OCI-LY3 (cell line): ENCODE measurements at regions not wholly inside any gene's neighbourhood (a gene's known extent, or its start where the extent isn't known, plus 50 kb on each side); places are given as distances from the start of the nearest gene placed in this dataset.

Experiments used
- H2AFZ ChIP-seq: fragments of 200-600, 300-600 bp; shearing (Covaris generic); 2 replicates; pipeline ENCODE4 v1.6.0; 2014; ENCODE audit warnings: antibody characterized with exemption, low read depth, low read length
- H3K27ac ChIP-seq: fragments of 200-600, 300-600 bp; sonication (generic); 2 replicates; pipeline ENCODE4 v1.5.1; 2014; ENCODE audit warnings: mild to moderate bottlenecking, low read length, moderate library complexity, mixed read lengths
- H3K27me3 ChIP-seq: fragments of 200-600, 300-600 bp; sonication (generic); 2 replicates; pipeline ENCODE4 v1.6.1; 2014; ENCODE audit warnings: low read depth, low read length, mixed read lengths
- H3K36me3 ChIP-seq: fragments of 200-600, 300-600 bp; sonication (generic); replicated peaks from 2 replicates; pipeline ENCODE3; 2014; ENCODE audit warnings: low read depth, low read length, mixed read lengths
- H3K4me1 ChIP-seq: fragments of 300-600, 200-600 bp; sonication (generic); 2 replicates; pipeline ENCODE4 v1.6.1; 2014; ENCODE audit warnings: low read length, mixed read lengths
- H3K4me2 ChIP-seq: fragments of 200-600, 300-600 bp; sonication (generic); 2 replicates; pipeline ENCODE4 v1.6.1; 2014; ENCODE audit warnings: low read length, mixed read lengths
- H3K4me3 ChIP-seq: fragments of 300-600, 200-600 bp; sonication (generic); 2 replicates; pipeline ENCODE4 v1.5.1; 2014; ENCODE audit warnings: antibody characterized with exemption, mild to moderate bottlenecking, low read length, moderate library complexity
- H3K79me2 ChIP-seq: fragments of 300-600, 200-600 bp; shearing (Covaris generic); 2 replicates; pipeline ENCODE4 v1.6.1; 2014; ENCODE audit warnings: mild to moderate bottlenecking, low read length, mixed read lengths
- H3K9ac ChIP-seq: fragments of 300-600, 200-600 bp; shearing (Covaris generic); 2 replicates; pipeline ENCODE4 v1.6.0; 2014; ENCODE audit warnings: mild to moderate bottlenecking, low read length, moderate library complexity
- H3K9me3 ChIP-seq: fragments of 200-600, 300-600 bp; shearing (Covaris generic); 2 replicates; pipeline ENCODE4 v1.6.1; 2014; ENCODE audit warnings: low read length, mixed read lengths; ENCODE audit not compliant: insufficient read depth
- H4K20me1 ChIP-seq: fragments of 200-600, 300-600 bp; sonication (generic); 2 replicates; pipeline ENCODE4 v1.6.1; 2016; ENCODE audit warnings: low read length, mixed read lengths; ENCODE audit not compliant: insufficient read depth
- EZH2phosphoT487 ChIP-seq: fragments of 200-600 bp; shearing (Covaris generic); IDR thresholded peaks from 2 replicates; pipeline ENCODE4 v1.6.1; 2018; ENCODE audit warnings: antibody characterized with exemption, mixed run types, low read depth
- TF ChIP-seq, protein P1 (sequence below): fragments of 200-600, 300-600 bp; sonication (generic); IDR thresholded peaks from 2 replicates; pipeline ENCODE4 v1.5.1; 2014; ENCODE audit warnings: antibody characterized with exemption, low read length, low read depth

DNA sequence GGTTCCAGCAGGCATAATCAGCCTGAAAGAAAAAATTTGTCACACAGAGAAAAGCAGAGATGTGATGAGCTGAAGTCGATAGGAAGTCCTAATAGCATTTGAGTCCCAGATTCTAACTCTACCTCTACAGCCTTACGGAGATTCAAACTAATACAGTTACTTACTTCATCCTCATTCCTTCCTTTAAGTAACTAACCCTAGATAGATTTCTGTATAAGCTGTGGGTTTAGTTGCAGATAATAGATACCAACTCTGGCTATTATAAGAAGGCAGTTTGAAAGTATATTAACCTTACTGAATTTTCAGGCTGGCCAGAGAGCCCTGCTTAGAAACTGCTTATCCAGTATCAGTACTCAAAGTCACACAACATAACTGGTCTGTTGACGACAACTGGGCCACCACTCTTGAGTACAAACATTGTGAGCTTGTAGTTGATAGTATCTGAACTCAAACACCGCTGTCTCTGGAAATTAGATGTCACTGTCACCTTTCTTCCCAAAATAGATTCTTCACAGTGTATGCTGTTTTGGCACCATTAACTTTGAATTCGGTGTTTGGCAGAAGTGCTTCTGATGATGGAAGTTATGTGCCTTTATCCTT lies 484.3 kb downstream of the DIPK2A start:
- H3K4me3 ChIP-seq, result no peak overlapping the region
- H3K4me1 ChIP-seq, result peaks cover 4% of the 10 kb centered on the region; the same call in 1 of the 2 replicates
- H3K9ac ChIP-seq, result no peak overlapping the region
- no peaks in the 10 kb centered on the region for H3K9me3 ChIP-seq
- no peak for TF ChIP-seq EZH2phosphoT487
- TF ChIP-seq, protein P1, sequence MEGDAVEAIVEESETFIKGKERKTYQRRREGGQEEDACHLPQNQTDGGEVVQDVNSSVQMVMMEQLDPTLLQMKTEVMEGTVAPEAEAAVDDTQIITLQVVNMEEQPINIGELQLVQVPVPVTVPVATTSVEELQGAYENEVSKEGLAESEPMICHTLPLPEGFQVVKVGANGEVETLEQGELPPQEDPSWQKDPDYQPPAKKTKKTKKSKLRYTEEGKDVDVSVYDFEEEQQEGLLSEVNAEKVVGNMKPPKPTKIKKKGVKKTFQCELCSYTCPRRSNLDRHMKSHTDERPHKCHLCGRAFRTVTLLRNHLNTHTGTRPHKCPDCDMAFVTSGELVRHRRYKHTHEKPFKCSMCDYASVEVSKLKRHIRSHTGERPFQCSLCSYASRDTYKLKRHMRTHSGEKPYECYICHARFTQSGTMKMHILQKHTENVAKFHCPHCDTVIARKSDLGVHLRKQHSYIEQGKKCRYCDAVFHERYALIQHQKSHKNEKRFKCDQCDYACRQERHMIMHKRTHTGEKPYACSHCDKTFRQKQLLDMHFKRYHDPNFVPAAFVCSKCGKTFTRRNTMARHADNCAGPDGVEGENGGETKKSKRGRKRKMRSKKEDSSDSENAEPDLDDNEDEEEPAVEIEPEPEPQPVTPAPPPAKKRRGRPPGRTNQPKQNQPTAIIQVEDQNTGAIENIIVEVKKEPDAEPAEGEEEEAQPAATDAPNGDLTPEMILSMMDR, result no peak
- H4K20me1 ChIP-seq, result no peaks in the 10 kb centered on the region
- no peaks in the 10 kb centered on the region for H3K36me3 ChIP-seq
- no peak overlapping the region for H3K27ac ChIP-seq
- no peak overlapping the region for H3K4me2 ChIP-seq
- H2AFZ ChIP-seq, result no peak overlapping the region
- H3K27me3 ChIP-seq, result no peaks in the 10 kb centered on the region
- no peaks in the 10 kb centered on the region for H3K79me2 ChIP-seq

DNA sequence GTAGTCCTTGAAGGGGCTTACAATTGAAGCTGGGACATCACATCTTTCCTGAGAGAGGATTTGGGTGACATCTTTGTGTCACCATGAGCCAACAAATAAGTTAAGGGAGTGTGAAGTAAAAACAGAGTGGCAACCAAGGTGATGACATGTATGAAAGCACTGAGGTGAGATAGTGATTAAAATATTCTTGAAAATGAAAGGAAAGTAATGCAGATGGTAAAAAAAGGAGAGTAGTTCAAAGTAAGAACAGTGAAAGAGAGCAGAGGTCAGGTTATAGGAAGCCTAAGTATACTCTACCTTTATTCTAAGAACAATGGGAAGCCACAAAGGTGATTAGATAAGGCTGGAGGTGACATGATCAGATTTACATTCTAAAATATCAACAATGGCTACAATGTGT lies 486.1 kb downstream of the DIPK2A start:
- Histone ChIP-seq H3K79me2 (no peaks in the 10 kb centered on the region), H3K4me3 (no peak overlapping the region), H3K36me3 (no peaks in the 10 kb centered on the region), H3K27ac (no peak overlapping the region), H4K20me1 (no peaks in the 10 kb centered on the region), H3K9ac (no peak overlapping the region), H3K27me3 (no peaks in the 10 kb centered on the region), H3K4me1 (peaks cover 8% of the 10 kb centered on the region), H3K9me3 (no peaks in the 10 kb centered on the region), H2AFZ (no peak overlapping the region), H3K4me2 (no peak overlapping the region)
- TF ChIP-seq EZH2phosphoT487, result no peak

DNA sequence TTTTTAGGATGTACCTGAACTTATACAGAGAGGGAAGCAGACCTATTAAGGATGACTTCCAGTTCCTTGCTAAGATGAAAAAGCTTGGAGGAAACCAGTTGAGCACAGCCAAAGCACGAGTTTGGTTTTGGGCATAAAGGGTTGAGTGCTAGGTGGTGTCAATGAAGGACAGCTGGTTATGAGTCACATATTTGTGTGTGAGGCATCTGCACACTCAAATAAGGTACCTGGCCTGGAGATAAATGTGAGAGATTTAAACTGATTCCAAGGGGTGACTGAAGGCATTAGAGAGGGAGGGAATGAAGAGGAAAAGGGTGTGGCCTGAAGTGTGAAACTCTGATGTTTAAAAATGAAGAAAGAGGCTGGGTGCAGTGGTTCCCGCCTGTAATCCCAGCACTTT lies 486.7 kb downstream of the DIPK2A start:
- Histone ChIP-seq H3K9ac (no peak overlapping the region), H3K27me3 (no peaks in the 10 kb centered on the region), H4K20me1 (no peaks in the 10 kb centered on the region), H2AFZ (no peak overlapping the region), H3K9me3 (no peaks in the 10 kb centered on the region), H3K4me2 (no peak overlapping the region), H3K27ac (no peak overlapping the region), H3K4me1 (peaks cover 14% of the 10 kb centered on the region), H3K79me2 (no peaks in the 10 kb centered on the region), H3K36me3 (no peaks in the 10 kb centered on the region), H3K4me3 (no peak overlapping the region)
- TF ChIP-seq EZH2phosphoT487, result no peak
- TF ChIP-seq, protein P1, result no peak

DNA sequence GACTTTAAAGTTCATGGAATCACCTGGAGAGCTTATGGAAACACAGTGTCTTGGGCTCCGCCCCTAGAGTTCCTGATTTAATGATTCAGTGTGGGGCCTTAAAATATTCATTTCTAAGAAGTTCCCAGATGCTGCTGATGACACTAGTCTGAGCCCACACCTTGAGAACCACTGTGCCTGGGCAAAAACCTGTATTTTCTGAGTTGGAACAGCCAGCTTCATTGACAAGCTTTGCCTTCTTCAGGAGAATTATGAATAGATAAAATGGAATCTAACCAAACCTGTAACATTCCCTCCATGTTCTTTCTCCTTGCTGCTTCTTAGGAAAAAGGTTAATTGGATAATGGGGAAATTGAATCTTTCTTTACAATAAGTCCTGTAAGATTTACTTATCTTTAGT lies 490.7 kb downstream of the DIPK2A start:
- Histone ChIP-seq H4K20me1 (no peaks in the 10 kb centered on the region), H3K4me2 (no peak overlapping the region), H3K27me3 (no peaks in the 10 kb centered on the region), H3K4me1 (peaks cover 23% of the 10 kb centered on the region), H3K9ac (no peak overlapping the region), H3K4me3 (no peak overlapping the region), H2AFZ (no peak overlapping the region), H3K79me2 (no peaks in the 10 kb centered on the region), H3K27ac (no peak overlapping the region), H3K36me3 (no peaks in the 10 kb centered on the region), H3K9me3 (no peaks in the 10 kb centered on the region)
- no peak for TF ChIP-seq EZH2phosphoT487
- TF ChIP-seq, protein P1, result no peak

DNA sequence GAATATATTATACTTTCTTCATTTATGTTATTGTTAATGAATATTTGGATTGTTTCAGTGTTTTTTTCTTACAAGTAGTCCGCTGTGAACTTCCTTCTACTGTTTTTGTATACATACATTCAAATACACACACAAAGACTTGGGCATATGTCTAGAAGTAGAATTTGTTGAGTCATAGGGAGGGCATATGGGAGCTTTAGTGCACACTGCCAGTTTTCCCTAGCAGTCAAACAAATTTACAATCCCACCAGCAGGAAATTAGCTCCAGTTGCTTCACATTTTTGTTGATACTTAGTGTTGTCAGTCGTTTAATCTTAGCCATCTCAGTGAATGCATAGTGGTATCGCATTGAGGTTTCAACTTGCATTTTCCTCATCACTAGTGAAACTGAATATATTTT lies 492.3 kb downstream of the DIPK2A start:
- H3K4me2 ChIP-seq, result no peak overlapping the region
- H2AFZ ChIP-seq, result no peak overlapping the region
- H3K4me1 ChIP-seq, result peaks cover 23% of the 10 kb centered on the region
- H3K79me2 ChIP-seq, result no peaks in the 10 kb centered on the region
- no peak overlapping the region for H3K9ac ChIP-seq
- no peaks in the 10 kb centered on the region for H3K9me3 ChIP-seq
- no peaks in the 10 kb centered on the region for H4K20me1 ChIP-seq
- no peaks in the 10 kb centered on the region for H3K36me3 ChIP-seq
- H3K4me3 ChIP-seq, result no peak overlapping the region
- no peaks in the 10 kb centered on the region for H3K27me3 ChIP-seq
- TF ChIP-seq, protein P1, result no peak
- TF ChIP-seq EZH2phosphoT487, result no peak
- no peak overlapping the region for H3K27ac ChIP-seq
